ENCODE measurements at regions not wholly inside any gene's neighbourhood (a gene's known extent, or its start where the extent isn't known, plus 50 kb on each side); places are given as distances from the start of the nearest gene placed in this dataset.

GRCh38 chr10:125407000-125407502 is 246.7 kb upstream of the CTBP2 start:
- TF ChIP-seq CTCF (IDR thresholded peaks at IDR 0.05; ENCODE audit: extremely low read depth in 1 of 2, insufficient read depth in 1 of 2, low read depth in 1 of 2, low read length in 2 of 2) (no peak), POLR2AphosphoS5 (IDR thresholded peaks at IDR 0.05; ENCODE audit: insufficient read depth, low read depth, low read length) (no peak), MAX (IDR thresholded peaks at IDR 0.05; ENCODE audit: insufficient read depth, insufficient read length) (no peak), POLR2A (IDR thresholded peaks at IDR 0.05; ENCODE audit: low read depth, low read length) (no peak), FOS (IDR thresholded peaks at IDR 0.05; ENCODE audit: borderline replicate concordance, insufficient read depth, low read length) (no peak), EZH2 (IDR thresholded peaks at IDR 0.05; ENCODE audit: borderline replicate concordance, low read depth, low read length, severe bottlenecking) (no peak), GATA2 (IDR thresholded peaks at IDR 0.05; ENCODE audit: insufficient read depth, insufficient read length, low read depth, low read length) (no peak), MYC (IDR thresholded peaks at IDR 0.05; ENCODE audit: low read depth, low read length) (no peak), JUN (IDR thresholded peaks at IDR 0.05; ENCODE audit: borderline replicate concordance, insufficient read depth, insufficient read length, low read depth) (no peak)
